ENCODE measurements at regions not wholly inside any gene's neighbourhood (a gene's known extent, or its start where the extent isn't known, plus 50 kb on each side); places are given as distances from the start of the nearest gene placed in this dataset.

DNA sequence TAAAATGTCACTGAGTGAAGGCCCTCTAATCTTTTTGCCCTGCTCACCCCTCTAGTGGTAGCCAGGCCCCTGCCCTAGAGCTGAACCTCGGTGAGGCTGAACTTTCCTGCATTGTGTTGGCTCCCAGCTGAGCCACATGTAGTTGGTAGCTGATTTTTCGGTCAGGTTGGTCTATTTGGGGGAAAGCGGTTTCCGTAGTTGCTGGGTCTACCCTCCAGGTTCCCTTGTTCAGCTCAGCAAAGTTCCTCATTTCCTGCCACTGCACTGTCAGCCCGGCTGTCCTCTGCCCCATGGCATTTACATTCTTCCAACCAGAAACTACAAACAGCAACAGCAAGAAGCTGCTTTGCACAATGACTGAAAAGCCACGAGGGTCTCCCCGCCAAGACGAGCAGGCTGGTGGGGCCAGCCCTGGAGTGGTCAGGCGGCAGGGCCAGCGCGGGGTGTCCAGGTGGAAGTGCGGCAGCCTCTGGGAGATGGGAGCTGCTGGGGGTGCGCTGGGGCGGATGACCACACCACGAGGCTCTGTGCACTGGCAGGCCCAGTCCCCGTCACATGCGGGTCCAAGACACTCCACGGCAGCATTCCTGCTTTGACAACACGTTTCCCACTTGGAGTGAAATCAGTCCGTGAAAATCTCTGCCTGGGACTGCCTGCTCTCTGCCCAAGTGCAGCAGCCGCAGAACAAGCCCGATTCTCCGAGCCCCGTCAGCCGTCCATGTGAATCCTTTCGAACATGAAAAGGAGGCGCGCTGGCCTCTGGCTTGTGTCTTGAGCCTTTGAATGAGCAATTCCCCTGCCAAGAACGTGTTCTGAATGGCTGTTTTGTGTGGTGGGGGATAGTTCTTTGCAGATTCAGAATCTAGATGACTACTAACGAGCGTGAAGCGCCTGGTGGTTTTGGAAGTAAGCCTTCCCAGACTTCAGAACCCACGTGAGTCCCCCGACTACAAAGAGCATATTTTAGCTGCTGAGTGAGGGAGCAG is 159.4 kb downstream of the ASB1 start:
- no peak for DNase-seq

DNA sequence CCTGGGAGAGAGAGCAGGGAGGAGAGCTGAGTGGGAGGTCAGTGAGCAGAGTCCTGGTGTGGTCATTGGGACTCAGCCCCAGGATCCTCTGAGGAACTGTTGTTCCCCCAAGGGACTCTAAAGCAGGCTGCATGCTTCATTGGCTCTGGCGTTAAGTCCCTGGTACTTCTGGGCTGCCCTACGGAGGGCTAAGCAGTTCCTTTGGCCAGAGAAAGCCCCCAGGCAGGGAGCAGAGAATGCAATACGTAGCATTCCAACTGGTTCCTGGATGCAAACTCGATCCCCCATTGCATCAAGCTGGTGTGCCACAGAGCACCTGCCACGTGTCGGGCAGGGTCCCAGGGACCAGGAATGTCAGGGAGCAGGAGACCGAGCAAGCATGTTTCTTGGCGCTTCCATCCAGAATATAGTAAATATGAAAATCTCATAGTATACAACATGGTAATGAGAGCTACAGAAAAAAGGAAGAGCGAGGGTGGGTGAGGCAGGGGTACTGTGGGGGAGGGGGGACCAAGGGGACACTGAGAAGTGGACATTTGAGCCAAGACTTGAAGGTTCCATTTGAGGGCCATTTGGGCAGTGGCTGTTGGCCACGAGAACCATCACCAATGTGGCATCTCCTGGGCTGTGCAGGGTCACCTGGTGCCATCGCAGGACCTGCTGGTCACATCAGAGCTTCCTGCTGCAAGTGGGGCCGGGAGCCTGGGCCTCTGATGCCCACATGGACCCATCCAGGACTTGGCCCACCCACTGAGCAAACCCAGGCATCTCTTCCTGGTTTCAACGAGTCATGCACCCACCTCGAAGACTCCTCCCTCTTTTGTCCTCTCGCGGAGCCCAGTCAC is 160.4 kb downstream of the ASB1 start:
- DNase-seq = no peak

DNA sequence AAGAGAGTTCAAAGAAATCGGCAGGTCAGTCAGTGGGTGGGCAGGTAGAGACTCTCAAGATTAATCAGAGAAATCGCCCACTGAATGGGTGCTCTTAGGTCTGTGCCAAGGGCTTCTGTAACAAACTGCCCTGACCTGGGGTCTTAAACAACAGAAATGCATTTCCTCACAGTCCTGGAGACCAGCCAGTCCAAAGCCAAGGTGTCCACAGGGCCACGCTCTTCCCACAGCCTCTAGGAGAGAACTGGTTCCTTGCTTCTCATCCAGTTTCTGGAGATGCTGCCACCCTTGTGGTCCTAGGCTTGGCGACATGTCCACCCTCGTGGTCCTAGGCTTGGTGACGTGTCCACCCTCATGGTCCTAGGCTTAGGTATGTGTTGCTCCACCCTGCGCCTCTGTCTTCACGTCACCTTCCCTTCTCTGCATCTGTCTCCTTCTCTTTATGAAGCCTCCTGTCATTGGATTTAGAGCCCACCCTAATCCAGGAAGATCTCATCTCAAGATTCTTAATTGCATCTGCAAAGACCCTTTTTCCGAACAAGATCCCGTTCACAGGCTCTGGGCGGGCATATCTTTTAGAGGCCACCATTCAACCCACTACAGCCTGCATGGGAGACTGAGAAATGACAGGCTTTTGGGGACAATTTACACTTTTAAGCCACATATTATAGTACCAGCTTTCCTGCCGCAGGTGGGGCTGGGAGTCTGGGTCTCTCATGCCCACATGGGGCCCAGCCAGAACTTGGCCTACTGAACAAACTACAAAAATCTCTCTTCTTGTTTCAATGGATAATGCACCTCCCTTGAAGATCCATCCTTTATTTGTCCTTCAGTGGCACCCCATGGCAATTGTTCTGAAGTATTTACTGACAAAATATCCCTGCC is 161.3 kb downstream of the ASB1 start:
- no peak for DNase-seq

DNA sequence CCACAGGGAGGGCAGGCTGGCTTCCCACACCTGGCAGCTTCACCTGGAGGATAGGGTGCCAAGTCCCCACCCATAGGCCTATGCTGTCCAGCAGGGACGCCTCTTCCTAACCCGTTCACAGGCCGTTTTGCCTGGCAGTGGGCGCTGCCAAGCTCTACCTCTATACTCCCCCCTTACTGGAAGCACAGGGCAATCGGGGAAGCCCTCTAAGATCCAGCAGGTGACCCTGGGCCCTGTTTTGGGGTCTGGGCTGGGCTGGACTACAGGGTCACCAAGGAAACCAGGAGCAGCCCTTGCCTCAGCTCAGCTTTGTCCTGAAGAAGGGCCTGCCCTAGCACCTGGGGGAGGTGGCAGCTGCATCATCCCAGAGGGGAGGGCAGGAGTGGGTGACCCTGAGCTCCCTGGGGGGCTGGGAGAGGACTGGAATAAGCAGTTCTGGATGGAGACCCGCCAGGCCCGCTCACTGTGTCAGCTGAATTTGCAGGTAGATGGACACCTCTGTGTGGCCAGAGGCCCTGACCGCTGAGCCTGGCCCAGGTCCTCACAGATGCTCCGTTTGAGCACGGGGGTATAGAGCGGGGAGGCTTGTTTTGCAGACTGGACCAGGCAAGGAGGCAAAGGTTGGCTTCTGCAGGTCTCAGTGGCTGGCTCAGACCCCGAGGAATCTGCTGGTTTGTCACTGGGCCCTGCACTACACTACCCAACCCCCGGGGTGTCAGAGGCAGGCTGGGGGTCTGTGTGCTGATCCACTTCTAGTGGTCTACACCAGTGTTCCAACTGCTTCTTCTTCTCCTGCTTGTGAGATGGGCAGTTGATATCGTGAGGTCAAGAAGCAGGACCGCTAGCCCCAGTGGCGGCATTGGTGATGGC is 163.1 kb downstream of the ASB1 start:
- DNase-seq = no peak

DNA sequence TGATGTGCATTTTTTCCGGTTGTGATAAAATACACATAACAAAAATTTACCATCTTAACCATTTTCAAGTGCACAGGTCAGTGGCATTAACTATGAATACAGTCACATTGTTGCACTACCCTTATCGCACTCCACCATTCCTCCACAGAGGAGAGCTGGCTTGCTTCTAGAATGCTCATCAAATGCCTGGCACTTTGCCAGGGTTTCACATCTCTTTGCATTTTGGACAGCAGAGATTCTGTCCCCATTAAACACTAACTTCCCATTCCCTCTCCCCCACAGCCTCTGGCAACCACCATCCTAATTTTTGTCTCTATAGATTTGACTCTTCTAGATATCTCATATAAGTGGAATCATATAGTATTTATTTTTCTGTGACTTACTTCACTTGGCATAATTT is 165.0 kb downstream of the ASB1 start:
- no peak for DNase-seq

DNA sequence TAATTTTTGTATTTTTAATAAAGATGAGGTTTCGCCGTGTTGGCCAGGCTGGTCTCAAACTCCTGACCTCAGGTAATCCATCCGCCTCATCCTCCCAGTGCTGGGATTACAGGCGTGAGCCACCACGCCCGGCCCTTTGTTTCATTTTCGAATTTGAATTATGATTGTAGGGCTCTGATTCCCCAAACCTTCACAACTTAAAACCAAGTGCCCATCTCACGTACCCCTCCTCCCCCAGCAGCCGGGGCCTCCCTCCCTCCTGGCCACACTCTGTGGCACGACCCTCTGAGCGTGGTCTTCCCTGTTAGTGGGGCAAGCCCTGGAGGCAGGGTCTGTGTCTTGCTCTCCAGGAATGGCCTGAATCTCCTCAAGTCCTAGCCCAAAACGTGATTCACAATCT is 166.5 kb downstream of the ASB1 start:
- DNase-seq = no peak

DNA sequence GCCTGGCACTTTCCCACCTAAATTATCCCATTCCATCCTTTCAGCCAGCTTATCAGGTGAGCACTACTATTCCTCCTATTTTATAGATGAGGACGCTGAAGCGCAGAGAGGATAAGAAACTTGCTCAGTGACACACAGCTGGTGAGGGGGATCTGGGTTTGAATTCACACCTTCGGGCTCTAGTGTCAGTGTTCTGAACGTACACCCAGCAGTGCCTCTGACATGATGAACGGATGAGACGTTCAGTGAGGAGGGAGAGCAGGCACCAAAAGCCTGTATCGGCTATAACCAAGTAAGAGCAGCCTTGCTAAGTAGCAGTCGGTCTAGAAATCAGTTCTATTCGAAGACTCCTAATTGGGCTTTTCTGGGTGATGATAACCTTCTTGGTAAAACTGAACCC is 167.0 kb downstream of the ASB1 start:
- DNase-seq = no peak

DNA sequence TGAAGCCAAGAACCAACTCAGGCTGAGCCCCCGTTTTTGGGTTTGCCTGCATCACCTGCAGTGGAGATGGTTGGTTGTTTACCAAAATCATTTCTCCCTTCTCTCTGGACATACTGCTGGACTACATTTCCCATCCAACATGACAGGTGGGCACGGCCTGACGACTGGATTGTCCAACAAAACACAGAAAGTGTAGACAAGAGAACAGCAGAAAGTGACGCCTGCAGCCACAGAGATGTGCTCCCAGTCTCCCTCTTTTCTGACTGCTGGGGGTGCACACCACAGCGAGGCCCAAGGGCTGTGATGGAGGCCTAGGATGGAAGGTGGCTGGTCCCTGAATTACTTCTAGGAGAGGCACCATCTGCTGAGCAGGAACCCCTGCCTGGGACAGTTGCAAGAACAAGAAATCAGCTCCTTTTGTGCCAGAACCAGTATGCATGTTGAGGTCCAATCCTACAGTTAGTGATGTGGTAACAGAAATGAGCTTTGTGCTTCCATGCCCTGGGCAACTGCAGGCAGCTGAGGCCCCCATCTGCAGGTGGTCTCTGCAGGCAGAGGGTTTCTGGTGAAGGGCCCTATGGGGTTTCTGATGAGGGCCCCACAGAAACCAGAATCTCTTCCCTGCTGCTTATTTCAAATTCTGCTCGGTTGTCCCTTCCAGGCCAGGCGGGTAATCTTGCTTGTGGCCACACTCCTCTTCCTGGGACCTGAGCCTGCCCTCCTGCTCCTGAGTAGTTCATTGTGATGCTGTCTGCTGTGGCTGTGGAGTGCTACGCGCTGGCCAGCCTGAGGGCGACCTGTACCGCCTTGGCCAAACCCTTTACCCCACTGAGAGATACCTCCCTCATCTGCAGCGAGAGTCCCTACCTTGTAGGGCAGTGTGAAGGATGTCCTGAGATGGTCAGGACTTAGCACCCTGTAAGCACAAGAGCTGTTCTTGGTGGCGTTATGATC is 168.3 kb downstream of the ASB1 start:
- DNase-seq = no peak

DNA sequence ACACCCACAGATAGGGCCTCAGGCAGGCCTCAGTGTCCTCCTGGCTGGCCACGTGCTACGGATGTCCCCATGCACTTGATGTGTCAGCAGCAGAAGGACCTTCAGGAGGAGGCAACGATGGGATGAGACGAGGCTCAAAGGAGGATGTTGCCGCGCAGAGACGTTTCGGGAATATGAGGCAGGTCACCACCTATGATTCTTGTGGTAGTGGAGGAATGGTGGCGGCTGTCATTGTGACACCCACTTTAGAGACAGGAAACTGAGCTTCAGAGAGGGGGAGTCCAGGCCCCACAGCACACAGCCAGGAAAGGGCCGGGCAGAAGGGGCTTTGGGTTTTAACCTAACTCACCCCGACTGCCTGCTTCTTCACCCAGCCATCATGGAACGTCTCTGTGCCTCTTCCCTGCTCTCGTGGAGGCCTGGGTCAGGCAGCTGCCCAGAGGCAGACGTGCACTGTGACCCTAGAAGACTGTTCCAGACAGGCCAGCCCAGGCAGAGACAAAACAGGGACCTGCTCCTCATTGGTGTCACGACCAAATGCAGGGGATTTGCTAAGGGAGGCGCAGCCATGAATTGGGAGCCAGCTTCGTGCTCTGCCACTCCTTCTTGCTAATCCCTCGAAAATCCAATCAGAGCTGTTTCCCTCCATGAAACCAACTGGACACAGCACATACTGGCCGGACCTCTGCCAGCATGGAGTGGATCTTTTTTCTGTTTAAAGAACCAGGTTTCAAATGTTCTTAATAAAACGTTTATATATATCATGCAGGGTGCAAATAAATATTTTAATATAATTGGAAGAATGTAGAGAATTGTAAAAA is 169.2 kb downstream of the ASB1 start:
- DNase-seq = no peak

DNA sequence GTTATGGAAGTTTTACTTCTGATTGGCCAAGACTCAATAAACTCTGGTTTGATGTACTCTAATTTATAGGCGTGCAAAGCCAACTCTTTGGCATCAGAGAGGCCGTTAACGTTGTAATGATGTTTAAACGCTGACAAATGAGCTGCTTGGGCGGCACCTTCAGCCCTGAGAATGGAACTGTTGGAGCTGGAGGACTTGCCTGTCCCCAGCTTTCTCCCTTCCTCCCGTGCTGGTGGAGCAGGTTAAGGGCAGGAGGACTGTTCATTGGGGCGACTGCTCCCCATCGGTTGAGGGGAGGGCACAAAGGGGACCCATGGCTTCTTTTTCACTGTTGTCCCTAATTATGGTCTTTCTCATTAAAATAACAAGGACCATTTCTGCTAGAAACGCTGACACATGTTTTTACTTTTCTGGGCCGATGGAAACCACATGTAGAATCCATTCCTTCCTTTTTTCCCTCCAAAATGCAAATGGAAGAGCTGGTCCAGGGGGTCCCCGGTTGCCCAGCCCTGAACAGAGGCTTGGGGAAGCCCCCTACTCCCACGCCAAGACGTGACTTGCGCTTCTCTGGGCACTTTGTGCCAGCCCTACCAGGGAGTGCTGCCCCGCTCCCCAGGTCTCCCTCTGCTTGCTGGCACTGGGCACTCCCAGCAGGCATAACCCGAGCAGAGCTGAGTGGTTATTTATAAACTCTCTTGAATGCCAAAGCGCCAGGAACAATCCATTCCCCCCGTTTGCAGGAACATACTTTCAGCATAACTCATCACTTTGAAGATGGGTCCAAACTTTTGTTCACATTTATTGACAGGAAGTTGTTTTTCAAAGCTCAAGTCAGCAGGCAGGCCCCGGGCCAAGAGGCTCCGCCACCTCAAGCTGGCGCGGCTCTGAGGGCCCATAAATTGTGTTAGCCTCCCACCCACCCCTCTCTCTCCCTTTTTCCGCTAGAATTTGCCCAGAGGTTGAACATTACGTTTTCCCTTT is 170.1 kb downstream of the ASB1 start:
- DNase-seq = no peak

DNA sequence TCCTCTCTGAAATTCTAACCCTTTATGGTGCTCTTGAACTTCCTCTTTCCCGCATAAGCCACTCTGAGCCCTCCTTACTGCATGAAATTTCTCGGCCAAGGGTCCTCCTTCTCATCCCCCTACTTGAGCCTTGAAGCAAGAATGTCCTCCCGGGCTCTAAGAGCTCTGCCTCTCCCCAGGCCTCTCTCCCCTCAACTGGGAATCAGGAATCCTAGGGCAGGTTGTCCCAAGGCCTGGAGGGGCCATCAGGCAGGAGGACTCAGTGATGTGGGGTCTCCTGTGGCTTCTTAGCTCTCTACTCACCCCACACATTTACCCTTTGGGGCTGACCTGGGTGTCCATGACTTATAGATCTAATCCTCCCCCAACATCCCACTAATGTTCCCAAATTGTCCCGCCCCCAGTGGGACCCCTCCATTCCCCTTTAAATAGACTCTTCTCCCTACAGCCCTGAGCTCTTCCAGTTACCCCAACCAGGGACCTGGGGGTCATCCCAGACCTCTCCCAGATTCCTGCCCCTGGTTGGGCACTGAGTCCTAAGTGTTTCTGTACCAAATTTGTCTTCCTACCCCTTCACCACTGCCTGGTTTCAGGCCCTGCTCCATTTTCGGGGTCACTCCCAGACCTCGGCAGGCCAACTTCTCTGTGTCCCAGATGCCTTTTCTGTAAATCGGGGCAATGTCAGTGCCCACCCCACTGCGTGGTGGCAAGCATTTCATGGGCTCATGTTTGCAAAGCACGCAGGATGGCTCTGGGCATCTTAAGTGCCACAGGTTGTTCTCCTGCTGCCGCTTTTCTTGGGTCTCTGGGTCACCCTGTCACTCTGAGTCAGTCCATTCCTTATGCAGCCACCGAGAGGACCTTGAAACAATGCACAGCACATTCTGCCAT is 171.2 kb downstream of the ASB1 start:
- DNase-seq = no peak

DNA sequence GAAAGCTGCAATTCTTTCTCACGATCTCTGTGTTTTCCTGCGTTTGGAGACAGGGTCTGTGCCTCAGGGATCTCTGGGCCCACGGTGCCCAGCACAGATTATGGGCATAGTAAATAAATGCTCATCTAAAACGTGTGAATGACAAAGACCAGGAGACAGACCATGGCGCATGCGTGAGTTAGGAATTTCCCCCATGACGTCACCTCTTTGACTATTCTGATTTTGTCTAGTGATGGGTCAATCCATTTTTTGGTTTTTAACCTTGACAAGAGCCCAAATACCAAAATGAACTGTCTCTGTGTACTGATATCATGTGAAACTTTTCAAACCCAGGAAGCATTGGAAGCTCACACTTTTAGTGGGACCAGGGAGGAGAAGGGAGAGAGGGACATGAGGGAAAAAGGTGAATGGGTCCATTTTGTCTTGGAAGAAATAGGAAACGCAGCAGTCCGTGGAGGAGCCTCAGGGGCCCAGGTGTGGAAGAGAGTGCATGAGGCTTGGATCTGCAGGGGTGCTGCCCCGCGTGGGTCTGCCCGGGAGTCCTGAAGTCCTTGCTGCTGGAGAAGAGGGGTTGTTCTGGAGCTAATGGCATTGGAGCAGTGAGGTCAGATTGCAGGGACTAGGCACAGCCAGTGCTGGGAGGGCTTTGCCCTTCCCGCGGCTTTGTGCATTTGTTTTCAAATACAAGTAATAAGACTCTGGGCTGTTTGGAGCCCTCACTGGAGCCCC is 172.2 kb downstream of the ASB1 start:
- DNase-seq = no peak

DNA sequence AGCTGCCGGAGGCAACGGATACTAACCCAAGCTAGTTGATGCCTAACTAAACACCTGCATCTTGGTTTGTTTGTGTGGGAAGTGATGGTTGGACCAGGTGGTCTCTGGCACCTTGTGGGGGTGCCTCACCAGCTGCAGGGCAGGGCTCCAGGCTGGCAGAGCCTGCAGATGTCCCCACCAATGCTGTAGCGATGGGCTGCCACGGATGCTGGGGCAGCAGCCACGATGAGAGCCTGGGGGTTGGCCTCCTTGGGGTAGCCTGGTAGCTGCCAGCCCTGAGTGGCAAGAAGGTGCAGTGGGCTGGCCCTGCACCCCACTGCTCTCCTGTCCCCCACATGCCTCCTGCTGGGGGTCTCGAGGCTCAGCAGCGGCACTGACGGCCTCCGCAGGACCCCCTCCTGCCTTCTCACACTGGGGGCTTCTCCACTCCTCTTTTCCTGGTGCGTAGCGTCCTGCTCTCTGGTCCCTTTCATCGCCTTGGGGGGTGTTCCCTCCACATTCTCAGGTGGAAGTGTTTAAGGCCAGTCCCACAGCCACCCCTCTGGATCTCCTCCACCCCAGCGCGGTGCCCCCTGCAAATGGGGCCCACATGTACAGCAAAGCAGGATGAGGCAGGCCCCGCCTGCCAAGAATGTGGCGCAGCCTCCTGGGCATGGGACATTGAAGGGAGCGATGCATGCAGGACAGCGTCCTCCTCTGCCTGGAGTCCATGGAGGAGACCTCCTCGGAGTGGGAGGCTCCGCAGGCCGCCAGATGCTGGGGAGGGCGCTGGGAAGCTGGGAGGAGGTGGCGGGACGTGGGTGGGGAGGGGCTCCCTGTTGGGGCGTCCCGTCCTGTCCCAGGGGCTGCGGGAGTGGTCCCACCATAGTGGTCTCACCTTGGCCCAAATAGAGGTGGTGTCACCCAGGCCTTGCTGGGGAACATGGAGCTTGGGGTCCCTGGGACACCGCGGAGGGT is 173.1 kb downstream of the ASB1 start:
- no peak for DNase-seq

DNA sequence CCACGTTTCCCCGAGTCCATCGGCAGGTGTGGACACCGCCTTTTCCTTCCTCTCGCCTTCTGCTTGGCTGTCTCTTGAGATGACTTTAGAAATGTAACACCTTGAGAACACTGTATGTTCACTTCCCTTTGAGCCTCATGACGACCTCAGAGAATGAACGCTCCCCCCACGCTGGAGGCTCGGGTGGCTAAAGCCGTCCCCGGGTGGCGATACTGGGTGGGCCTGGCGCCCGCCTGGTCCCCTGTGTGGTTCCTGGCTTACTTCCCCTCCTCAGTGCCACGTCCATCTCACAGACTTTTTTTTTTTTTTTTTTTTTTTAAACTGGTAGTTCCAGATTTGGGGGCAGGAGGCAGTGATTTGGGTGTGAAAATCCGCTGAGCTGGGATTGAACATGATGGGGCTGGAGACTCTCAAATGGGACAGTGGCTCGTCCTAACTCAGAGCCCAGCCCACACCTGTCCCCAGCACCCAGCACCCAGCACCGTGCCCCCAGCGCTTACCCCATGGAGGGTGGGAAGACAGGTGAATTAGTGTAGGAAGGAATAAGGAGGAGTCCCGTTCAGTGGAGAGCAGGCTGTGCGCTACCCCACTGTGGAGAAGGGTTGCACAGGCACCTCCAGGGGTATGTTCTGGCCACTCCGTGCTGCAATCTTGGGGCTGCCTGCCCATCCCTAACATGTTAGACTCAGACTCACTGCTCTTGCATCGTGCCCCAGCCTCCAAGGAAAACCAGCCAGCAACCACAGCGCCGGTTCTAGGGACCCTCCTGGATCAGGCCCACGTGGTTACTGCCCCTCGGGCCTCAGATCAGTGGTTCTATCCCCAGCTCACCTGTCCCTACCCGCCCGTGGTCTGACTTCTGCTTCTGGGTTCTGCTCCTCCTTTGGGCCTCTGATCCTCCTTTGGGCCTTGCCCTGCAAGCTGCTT is 174.0 kb downstream of the ASB1 start:
- DNase-seq = no peak
